ENCODE measurements at regions not wholly inside any gene's neighbourhood (a gene's known extent, or its start where the extent isn't known, plus 50 kb on each side); places are given as distances from the start of the nearest gene placed in this dataset.

- Mint-ChIP-seq H3K4me1 (no peaks in the 10 kb centered on the region), H3K4me3 (no peak overlapping the region), H3K9me3 (peaks cover 13% of the 10 kb centered on the region), H3K27me3 (no peaks in the 10 kb centered on the region), H3K27ac (no peak overlapping the region), H3K36me3 (no peaks in the 10 kb centered on the region)
- DNase-seq: no peak
Observed at GRCh38 chr13:90400372-90400771, 947.1 kb upstream of the MIR17HG start.

GRCh38 chr13:90401150-90401549 lies 946.3 kb upstream of the MIR17HG start:
- Mint-ChIP-seq H3K36me3 (no peaks in the 10 kb centered on the region), H3K9me3 (peaks cover 13% of the 10 kb centered on the region), H3K27ac (no peak overlapping the region), H3K4me1 (no peaks in the 10 kb centered on the region), H3K27me3 (no peaks in the 10 kb centered on the region), H3K4me3 (no peak overlapping the region)
- DNase-seq: no peak

GRCh38 chr13:90402102-90402501 lies 945.4 kb upstream of the MIR17HG start:
- Mint-ChIP-seq H3K9me3 (peaks cover 14% of the 10 kb centered on the region), H3K4me1 (no peaks in the 10 kb centered on the region), H3K36me3 (no peaks in the 10 kb centered on the region), H3K27me3 (no peaks in the 10 kb centered on the region), H3K27ac (no peak overlapping the region), H3K4me3 (no peak overlapping the region)
- DNase-seq: no peak

GRCh38 chr13:90402613-90403012 lies 944.9 kb upstream of the MIR17HG start:
- H3K9me3 Mint-ChIP-seq: peaks cover 15% of the 10 kb centered on the region
- no peaks in the 10 kb centered on the region for H3K27me3 Mint-ChIP-seq
- no peak overlapping the region for H3K27ac Mint-ChIP-seq
- no peaks in the 10 kb centered on the region for H3K4me1 Mint-ChIP-seq
- no peak for DNase-seq
- H3K4me3 Mint-ChIP-seq: no peak overlapping the region
- no peaks in the 10 kb centered on the region for H3K36me3 Mint-ChIP-seq

GRCh38 chr13:90403330-90404082 lies 944.0 kb upstream of the MIR17HG start:
- Mint-ChIP-seq H3K9me3 (peaks cover 18% of the 10 kb centered on the region), H3K36me3 (no peaks in the 10 kb centered on the region), H3K27ac (no peak overlapping the region), H3K27me3 (no peaks in the 10 kb centered on the region), H3K4me3 (no peak overlapping the region), H3K4me1 (no peaks in the 10 kb centered on the region)
- no peak for DNase-seq

GRCh38 chr13:90405301-90405700 lies 942.2 kb upstream of the MIR17HG start:
- DNase-seq: no peak
- no peak overlapping the region for H3K4me3 Mint-ChIP-seq
- no peaks in the 10 kb centered on the region for H3K36me3 Mint-ChIP-seq
- H3K4me1 Mint-ChIP-seq: no peaks in the 10 kb centered on the region
- H3K27ac Mint-ChIP-seq: no peak overlapping the region
- peaks cover 16% of the 10 kb centered on the region for H3K9me3 Mint-ChIP-seq
- no peaks in the 10 kb centered on the region for H3K27me3 Mint-ChIP-seq

GRCh38 chr13:90412980-90413379 lies 934.5 kb upstream of the MIR17HG start:
- Mint-ChIP-seq H3K9me3 (peaks cover 2% of the 10 kb centered on the region), H3K4me1 (no peaks in the 10 kb centered on the region), H3K4me3 (no peak overlapping the region), H3K27me3 (no peaks in the 10 kb centered on the region), H3K36me3 (no peaks in the 10 kb centered on the region), H3K27ac (no peak overlapping the region)
- no peak for DNase-seq

- H3K27me3 Mint-ChIP-seq: no peaks in the 10 kb centered on the region
- no peaks in the 10 kb centered on the region for H3K36me3 Mint-ChIP-seq
- H3K27ac Mint-ChIP-seq: no peak overlapping the region
- H3K4me3 Mint-ChIP-seq: no peak overlapping the region
- no peak for DNase-seq
- no peaks in the 10 kb centered on the region for H3K9me3 Mint-ChIP-seq
- H3K4me1 Mint-ChIP-seq: no peaks in the 10 kb centered on the region
Observed at GRCh38 chr13:90413548-90413947, 933.9 kb upstream of the MIR17HG start.

- Mint-ChIP-seq H3K4me3 (no peak overlapping the region), H3K27ac (no peak overlapping the region), H3K9me3 (no peaks in the 10 kb centered on the region), H3K27me3 (no peaks in the 10 kb centered on the region), H3K36me3 (no peaks in the 10 kb centered on the region), H3K4me1 (no peaks in the 10 kb centered on the region)
- DNase-seq: no peak
Observed at GRCh38 chr13:90414691-90415596, 932.5 kb upstream of the MIR17HG start.

- Mint-ChIP-seq H3K27ac (no peak overlapping the region), H3K4me1 (no peaks in the 10 kb centered on the region), H3K4me3 (no peak overlapping the region), H3K27me3 (no peaks in the 10 kb centered on the region), H3K36me3 (no peaks in the 10 kb centered on the region), H3K9me3 (peaks cover 2% of the 10 kb centered on the region)
- no peak for DNase-seq
Observed at GRCh38 chr13:90415902-90416301, 931.6 kb upstream of the MIR17HG start.

GRCh38 chr13:90416519-90416918 lies 931.0 kb upstream of the MIR17HG start:
- Mint-ChIP-seq H3K4me1 (no peaks in the 10 kb centered on the region), H3K27ac (no peak overlapping the region), H3K36me3 (no peaks in the 10 kb centered on the region), H3K27me3 (no peaks in the 10 kb centered on the region), H3K4me3 (no peak overlapping the region), H3K9me3 (peaks cover 2% of the 10 kb centered on the region)
- no peak for DNase-seq

- no peak for DNase-seq
- H3K36me3 Mint-ChIP-seq: no peaks in the 10 kb centered on the region
- no peak overlapping the region for H3K27ac Mint-ChIP-seq
- no peak overlapping the region for H3K4me3 Mint-ChIP-seq
- H3K4me1 Mint-ChIP-seq: no peaks in the 10 kb centered on the region
- H3K27me3 Mint-ChIP-seq: no peaks in the 10 kb centered on the region
- peaks cover 2% of the 10 kb centered on the region for H3K9me3 Mint-ChIP-seq
Observed at GRCh38 chr13:90416938-90417337, 930.5 kb upstream of the MIR17HG start.

- Mint-ChIP-seq H3K27ac (no peak overlapping the region), H3K9me3 (peaks cover 2% of the 10 kb centered on the region), H3K4me1 (no peaks in the 10 kb centered on the region), H3K4me3 (no peak overlapping the region), H3K36me3 (no peaks in the 10 kb centered on the region), H3K27me3 (no peaks in the 10 kb centered on the region)
- DNase-seq: no peak
Observed at GRCh38 chr13:90420683-90421082, 926.8 kb upstream of the MIR17HG start.

- Mint-ChIP-seq H3K27me3 (no peaks in the 10 kb centered on the region), H3K9me3 (peaks cover 4% of the 10 kb centered on the region), H3K4me1 (no peaks in the 10 kb centered on the region), H3K27ac (no peak overlapping the region), H3K36me3 (no peaks in the 10 kb centered on the region), H3K4me3 (no peak overlapping the region)
- DNase-seq: no peak
Observed at GRCh38 chr13:90427322-90428272, 919.9 kb upstream of the MIR17HG start.

Measured in activated naive CD8-positive, alpha-beta T cell treated with anti-CD3 and anti-CD28 coated beads for 36 hours (primary cell).